Osteocyte (in vitro differentiated cells): ENCODE measurements at regions not wholly inside any gene's neighbourhood (a gene's known extent, or its start where the extent isn't known, plus 50 kb on each side); places are given as distances from the start of the nearest gene placed in this dataset.

Experiments
- DNase-seq: peaks from one replicate; pipeline ENCODE4 v3.0.0; 2021; ENCODE audit warnings: mixed read lengths; ENCODE audit not compliant: unreplicated experiment; ENCODE audit errors: extremely low spot score
- H3K27ac Mint-ChIP-seq: one replicate; pipeline ENCODE4 v1.8.0; 2021; ENCODE audit warnings: mild to moderate bottlenecking, mixed read lengths; ENCODE audit not compliant: unreplicated experiment
- H3K27me3 Mint-ChIP-seq: one replicate; pipeline ENCODE4 v1.8.0; 2021; ENCODE audit warnings: mixed read lengths; ENCODE audit not compliant: unreplicated experiment
- H3K36me3 Mint-ChIP-seq: one replicate; pipeline ENCODE4 v1.8.0; 2021; ENCODE audit warnings: mixed read lengths; ENCODE audit not compliant: unreplicated experiment
- H3K4me1 Mint-ChIP-seq: one replicate; pipeline ENCODE4 v1.8.0; 2021; ENCODE audit warnings: mixed read lengths; ENCODE audit not compliant: unreplicated experiment
- H3K4me3 Mint-ChIP-seq: one replicate; pipeline ENCODE4 v1.8.0; 2021; ENCODE audit warnings: mild to moderate bottlenecking, moderate library complexity, mixed read lengths; ENCODE audit not compliant: unreplicated experiment
- H3K9me3 Mint-ChIP-seq: one replicate; pipeline ENCODE4 v1.8.0; 2021; ENCODE audit warnings: mixed read lengths; ENCODE audit not compliant: unreplicated experiment
- CTCF ChIP-seq: fragments of 200-600 bp; sonication (generic); IDR thresholded peaks from 2 replicates; pipeline ENCODE4 v1.5.0; 2021; ENCODE audit warnings: antibody characterized with exemption, mild to moderate bottlenecking, moderate library complexity

GRCh38 chr5:78706825-78707224 is 58.3 kb upstream of the LHFPL2 start:
- Mint-ChIP-seq H3K9me3 (peaks cover 16% of the 10 kb centered on the region), H3K4me1 (peaks cover 17% of the 10 kb centered on the region), H3K27ac (peak overlapping the region; percentile 75), H3K36me3 (peaks cover 3% of the 10 kb centered on the region), H3K27me3 (no peaks in the 10 kb centered on the region), H3K4me3 (no peak overlapping the region)
- TF ChIP-seq CTCF: no peak
- no peak for DNase-seq

DNA sequence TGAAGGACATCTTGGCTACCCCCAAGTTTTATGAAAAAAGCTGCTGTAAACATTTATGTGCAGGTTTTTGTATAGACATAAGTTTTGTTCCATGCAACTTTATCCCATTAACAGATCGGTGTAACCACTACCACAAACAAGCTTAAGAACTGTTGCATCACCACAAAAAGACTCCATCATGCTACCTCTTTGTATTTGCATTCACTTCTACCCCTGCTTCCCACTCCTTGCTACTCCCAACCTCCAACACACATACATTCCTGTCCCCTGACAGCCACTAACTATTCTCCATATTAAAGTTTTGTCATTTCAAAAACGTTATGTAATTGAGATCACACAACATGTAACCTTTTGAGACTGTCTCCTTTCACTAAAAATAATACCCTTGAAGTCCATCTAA is 57.8 kb upstream of the LHFPL2 start:
- H3K27me3 Mint-ChIP-seq: no peaks in the 10 kb centered on the region
- H3K27ac Mint-ChIP-seq: peak overlapping the region; percentile 75
- DNase-seq: no peak

DNA sequence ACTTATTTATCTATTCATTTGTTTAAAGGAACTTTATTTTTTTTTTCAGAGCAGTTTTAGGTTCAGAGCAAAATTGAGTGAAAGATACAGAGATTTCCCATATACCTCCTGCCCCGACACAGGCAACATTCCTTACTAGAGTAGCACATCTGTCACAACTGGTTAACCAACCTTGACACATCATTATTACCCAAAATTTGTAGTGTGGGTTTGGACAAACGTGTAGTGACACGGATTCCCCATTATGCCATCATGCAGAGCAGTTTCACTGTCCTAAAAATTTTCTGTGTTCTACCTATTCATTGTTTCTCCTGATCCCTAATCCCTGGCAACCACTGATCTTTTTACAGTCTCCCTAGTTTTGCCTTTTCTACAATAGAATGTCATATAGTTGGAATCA is 57.3 kb upstream of the LHFPL2 start:
- Mint-ChIP-seq H3K4me3 (no peak overlapping the region), H3K27me3 (no peaks in the 10 kb centered on the region), H3K27ac (no peak overlapping the region), H3K9me3 (peaks cover 14% of the 10 kb centered on the region), H3K4me1 (peaks cover 21% of the 10 kb centered on the region), H3K36me3 (peaks cover 3% of the 10 kb centered on the region)
- DNase-seq: no peak
- TF ChIP-seq CTCF: no peak

More for the DNA sequence above, 57.8 kb upstream of the LHFPL2 start:
- H3K9me3 Mint-ChIP-seq: peaks cover 16% of the 10 kb centered on the region
- TF ChIP-seq CTCF: no peak
- peaks cover 3% of the 10 kb centered on the region for H3K36me3 Mint-ChIP-seq
- H3K4me3 Mint-ChIP-seq: no peak overlapping the region
- H3K4me1 Mint-ChIP-seq: peaks cover 21% of the 10 kb centered on the region

- Mint-ChIP-seq H3K9me3 (peaks cover 10% of the 10 kb centered on the region), H3K27ac (peak overlapping the region; percentile 43), H3K4me1 (peaks cover 39% of the 10 kb centered on the region), H3K27me3 (no peaks in the 10 kb centered on the region), H3K36me3 (peaks cover 3% of the 10 kb centered on the region), H3K4me3 (no peak overlapping the region)
- DNase-seq: no peak
- no peak for TF ChIP-seq CTCF
These were observed 53.3 kb upstream of the LHFPL2 start for GRCh38 chr5:78701795-78702410.

GRCh38 chr5:78699552-78700153 is 51.1 kb upstream of the LHFPL2 start:
- peaks cover 3% of the 10 kb centered on the region for H3K36me3 Mint-ChIP-seq
- H3K4me1 Mint-ChIP-seq: peaks cover 28% of the 10 kb centered on the region
- peak overlapping the region; percentile 78 for H3K27ac Mint-ChIP-seq
- no peak for DNase-seq
- no peaks in the 10 kb centered on the region for H3K27me3 Mint-ChIP-seq
- no peak overlapping the region for H3K4me3 Mint-ChIP-seq
- no peak for TF ChIP-seq CTCF
- peaks cover 7% of the 10 kb centered on the region for H3K9me3 Mint-ChIP-seq
